Right ventricle myocardium superior (tissue), 1 donor: ENCODE measurements at regions not wholly inside any gene's neighbourhood (a gene's known extent, or its start where the extent isn't known, plus 50 kb on each side); places are given as distances from the start of the nearest gene placed in this dataset.
"Not testable (repeated sequence)": the region's sequence is repeated elsewhere in the genome, so short reads cannot be mapped to it uniquely, and the experiment has no call there.

ENCODE experiments used
- ATAC-seq: fragments of 200-7000 bp; cut with Tn5 transposase; one replicate; pipeline ENCODE4 v1.9.1; 2020; ENCODE audit warnings: mild to moderate bottlenecking; ENCODE audit not compliant: poor library complexity
- DNase-seq: peaks from one replicate; pipeline ENCODE4 v3.0.0-alpha.2; 2020
- intact Hi-C: fragments of 100-400 bp; cut with DNase I; formaldehyde crosslinking; loops from one replicate; pipeline ENCODE4 v1.11.2; 2022
- donor health status: DM: no; HTN: yes; CAD: no; lungs with severe emphysema.

DNA sequence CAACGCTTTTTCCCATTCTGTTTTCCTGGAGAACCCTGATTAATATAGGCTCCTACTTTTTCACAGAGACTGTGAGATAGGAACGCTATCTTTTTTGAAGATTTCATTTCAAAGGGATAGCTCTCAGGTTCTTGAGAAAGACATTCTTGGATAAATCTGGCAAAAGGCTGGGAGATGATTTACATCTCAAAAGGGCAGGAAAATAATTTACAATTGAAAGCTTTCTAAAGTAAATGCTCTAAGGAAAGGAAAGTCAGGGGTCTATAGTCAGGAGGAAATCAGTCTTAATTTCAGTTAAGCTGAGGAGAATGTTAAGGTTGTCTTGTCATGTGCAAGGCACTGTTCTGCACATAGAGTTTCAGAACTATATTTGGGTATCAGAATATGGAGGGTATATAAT, 278.8 kb downstream of the KIF20B start:
- ATAC-seq (no peak), DNase-seq (no peak)
- intact Hi-C loops, result no loop called here

- ATAC-seq, result no peak
Measured at GRCh38 chr10:89981891-89982290, 280.5 kb downstream of the KIF20B start.

GRCh38 chr10:89985446-89985845, 284.1 kb downstream of the KIF20B start:
- intact Hi-C loops, result no loop called here
- ATAC-seq, result no peak
- no peak for DNase-seq

More at GRCh38 chr10:89981891-89982290, 280.5 kb downstream of the KIF20B start:
- no peak for DNase-seq
- intact Hi-C loops, result no loop called here

DNA sequence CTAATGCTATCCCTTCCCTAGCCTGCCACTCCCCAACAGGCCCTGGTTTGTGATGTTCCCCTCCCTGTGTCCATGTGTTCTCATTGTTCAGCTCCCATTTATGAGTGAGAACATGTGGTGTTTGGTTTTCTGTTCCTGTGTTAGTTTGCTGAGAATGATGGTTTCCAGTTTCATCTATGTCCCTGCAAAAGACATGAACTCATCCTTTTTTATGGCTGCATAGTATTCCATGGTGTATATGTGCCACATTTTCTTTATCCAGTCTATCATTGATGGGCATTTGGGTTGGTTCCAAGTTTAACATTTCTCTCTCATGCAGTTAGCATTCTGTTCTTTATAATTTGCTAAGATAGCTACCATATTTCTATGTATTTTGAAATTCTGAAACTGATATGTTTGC, 287.0 kb downstream of the KIF20B start:
- DNase-seq, intact Hi-C loops, ATAC-seq: not testable (repeated sequence)

- no peak for DNase-seq
- intact Hi-C loops, result no loop called here
- no peak for ATAC-seq
Measured at GRCh38 chr10:89992575-89992974, 291.2 kb downstream of the KIF20B start.

GRCh38 chr10:90007226-90007625, 305.8 kb downstream of the KIF20B start:
- ATAC-seq, result no peak
- intact Hi-C loops, result no loop called here
- DNase-seq, result no peak

DNA sequence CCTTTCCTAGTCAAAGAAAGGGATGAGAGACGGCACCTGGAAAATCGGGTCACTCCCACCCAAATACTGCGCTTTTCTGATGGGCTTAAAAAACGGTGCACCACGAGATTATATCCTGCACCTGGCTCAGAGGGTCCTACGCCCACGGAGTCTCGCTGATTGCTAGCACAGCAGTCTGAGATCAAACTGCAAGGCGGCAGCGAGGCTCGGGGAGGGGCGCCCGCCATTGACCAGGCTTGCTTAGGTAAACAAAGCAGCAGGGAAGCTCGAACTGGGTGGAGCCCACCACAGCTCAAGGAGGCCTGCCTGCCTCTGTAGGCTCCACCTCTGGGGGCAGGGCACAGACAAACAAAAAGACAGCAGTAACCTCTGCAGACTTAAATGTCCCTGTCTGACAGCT, 309.9 kb downstream of the KIF20B start:
- intact Hi-C loops, ATAC-seq, DNase-seq: not testable (repeated sequence)

DNA sequence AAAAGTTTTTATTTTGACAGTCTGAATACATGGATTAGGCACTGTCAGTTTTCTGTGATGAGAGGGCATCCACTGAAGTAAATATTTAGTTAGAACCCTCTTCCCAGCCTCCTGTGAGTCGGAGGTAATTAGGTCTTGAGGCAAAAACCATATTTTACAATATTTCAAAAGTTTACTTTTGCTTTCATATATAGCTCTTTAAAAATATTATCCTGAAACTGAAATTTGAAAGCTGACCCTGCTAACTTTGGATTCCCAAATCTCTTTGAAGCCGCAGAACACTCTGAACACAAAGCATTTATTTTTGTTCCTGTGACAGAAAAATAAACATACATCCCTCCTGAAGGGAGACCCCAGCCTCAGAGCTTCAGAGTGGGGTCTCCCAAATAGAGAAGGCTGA, 317.4 kb downstream of the KIF20B start:
- DNase-seq (no peak), ATAC-seq (no peak)
- intact Hi-C loops, result no loop called here

GRCh38 chr10:90020506-90020905, 319.1 kb downstream of the KIF20B start:
- no peak for DNase-seq
- ATAC-seq, result no peak
- intact Hi-C loops, result no loop called here

DNA sequence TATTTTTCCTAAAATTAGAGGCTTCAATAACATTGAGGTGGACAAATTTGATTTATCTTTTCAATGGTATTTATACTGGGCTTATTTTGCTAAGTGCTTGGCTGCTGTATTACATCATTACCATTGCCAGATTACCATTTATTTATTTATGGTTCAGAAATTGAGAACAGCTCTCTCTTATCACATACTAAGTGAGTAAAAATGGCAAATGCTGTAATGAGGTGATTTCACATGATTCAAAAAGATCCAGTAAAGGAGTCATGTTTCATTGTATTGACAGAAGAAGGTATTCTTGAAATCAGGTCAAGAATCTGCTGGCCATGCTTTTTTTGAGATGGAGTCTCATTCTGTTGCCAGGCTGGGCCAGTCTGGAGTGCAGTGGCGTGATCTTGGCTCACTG, 322.6 kb downstream of the KIF20B start:
- DNase-seq (no peak), ATAC-seq (no peak)
- intact Hi-C loops, result no loop called here

- DNase-seq (no peak), ATAC-seq (no peak)
- intact Hi-C loops, result no loop called here
Measured at GRCh38 chr10:90028312-90028711, 326.9 kb downstream of the KIF20B start.

GRCh38 chr10:90031776-90032175, 330.4 kb downstream of the KIF20B start:
- intact Hi-C loops, result no loop called here
- DNase-seq (no peak), ATAC-seq (no peak)

- ATAC-seq, result no peak
- intact Hi-C loops, result no loop called here
- DNase-seq, result no peak
Measured at GRCh38 chr10:90032519-90032918, 331.1 kb downstream of the KIF20B start.

DNA sequence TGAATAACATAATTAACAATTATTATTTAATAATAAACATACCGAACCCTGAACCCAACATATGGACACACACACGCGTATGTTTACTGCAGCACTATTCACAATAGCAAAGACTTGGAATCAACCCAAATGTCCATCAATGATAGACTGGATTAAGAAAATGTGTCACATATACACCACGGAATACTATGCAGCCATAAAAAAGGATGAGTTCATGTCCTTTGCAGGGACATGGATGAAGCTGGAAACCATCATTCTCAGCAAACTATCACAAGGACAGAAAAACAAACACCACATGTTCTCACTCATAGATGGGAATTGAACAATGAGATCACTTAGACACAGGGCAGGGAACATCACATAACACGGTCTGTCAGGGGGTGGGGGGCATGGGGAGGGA, 333.5 kb downstream of the KIF20B start:
- DNase-seq, intact Hi-C loops, ATAC-seq: not testable (repeated sequence)

DNA sequence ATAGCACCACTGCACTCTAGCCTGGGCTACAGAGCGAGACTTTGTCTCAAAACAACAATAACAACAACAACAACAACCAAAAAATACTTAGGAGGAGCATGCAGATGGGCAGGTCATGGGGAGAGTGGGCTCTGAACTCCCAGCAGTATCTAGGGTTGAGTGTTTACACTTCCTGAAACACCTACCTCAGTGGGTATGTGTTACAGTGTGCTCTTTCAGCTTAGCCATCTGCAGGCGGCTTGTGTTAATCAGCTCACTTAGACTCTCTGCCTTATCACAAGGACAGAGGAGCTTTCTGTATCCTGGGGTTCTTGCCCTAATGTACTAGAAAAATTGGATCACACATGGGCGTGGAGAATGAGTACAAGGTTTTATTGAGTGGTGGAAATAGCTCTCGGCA, 340.2 kb downstream of the KIF20B start:
- intact Hi-C loops, result no loop called here
- no peak for ATAC-seq
- DNase-seq, result no peak

DNA sequence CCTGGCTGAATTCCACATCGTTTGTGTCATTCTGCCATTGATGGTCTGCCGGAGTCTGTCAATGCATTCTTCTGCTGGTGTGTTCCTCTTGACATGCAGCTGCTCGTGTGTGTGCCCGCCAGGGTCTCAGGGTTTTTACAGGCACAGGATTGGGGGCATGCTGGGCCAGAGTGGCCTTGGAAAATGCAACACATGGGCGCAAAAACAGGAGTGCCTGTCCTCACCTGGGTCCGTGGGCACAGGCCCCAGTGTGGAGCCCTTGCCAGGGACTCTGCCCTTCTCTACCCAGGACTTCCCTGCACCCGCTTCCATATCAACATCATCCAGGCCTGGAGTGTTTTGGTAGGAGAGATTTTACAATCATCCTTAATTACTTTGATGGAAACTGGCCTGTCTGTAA, 340.7 kb downstream of the KIF20B start:
- no peak for DNase-seq
- no peak for ATAC-seq
- intact Hi-C loops, result no loop called here

GRCh38 chr10:90047243-90047729, 345.9 kb downstream of the KIF20B start:
- DNase-seq, result no peak
- ATAC-seq, result no peak
- intact Hi-C loops, result no loop called here

DNA sequence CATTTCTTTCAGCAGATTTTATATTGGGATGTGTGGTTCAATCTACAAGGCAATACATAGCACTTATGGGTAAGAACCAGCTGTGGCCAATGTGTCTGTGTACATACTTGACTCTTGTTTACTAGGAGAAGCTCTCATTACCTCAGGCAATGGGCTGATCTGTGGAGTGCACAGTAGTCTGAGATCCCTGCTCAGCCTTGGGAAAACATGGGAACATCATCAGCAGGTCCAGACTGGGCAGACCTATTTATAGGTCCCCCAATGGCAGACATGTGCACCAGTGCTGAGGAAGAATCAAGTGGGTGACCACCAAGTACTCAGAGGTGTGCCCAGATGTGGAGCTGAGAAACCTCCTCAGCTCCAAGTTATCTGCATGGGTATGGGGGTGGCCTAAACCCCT, 349.7 kb downstream of the KIF20B start:
- ATAC-seq, result no peak
- intact Hi-C loops, result no loop called here
- no peak for DNase-seq

DNA sequence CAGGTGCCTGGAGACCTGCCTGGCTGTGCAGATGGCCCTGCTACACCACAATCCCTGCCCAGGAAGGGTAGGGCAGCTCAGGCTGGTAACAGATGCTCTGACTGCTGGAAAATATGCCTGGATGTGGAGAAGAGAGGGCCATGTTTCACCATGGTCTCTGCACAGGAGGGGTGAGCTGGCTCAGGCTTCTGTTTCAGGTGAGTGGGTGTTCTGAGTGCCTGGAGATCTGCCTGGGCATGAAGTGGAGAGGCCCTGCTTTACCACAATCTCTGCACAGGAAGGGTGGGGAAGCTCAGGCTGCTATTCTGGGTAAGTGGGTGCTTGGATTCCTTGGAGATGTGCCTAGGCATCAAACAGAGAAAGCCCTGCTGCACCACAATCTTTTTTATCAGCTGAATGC, 350.1 kb downstream of the KIF20B start:
- no peak for DNase-seq

GRCh38 chr10:90062786-90063185, 361.4 kb downstream of the KIF20B start:
- DNase-seq, result no peak
- intact Hi-C loops, result no loop called here
- ATAC-seq, result no peak

More for the DNA sequence above, 350.1 kb downstream of the KIF20B start:
- intact Hi-C loops, result no loop called here
- ATAC-seq, result no peak

GRCh38 chr10:90064295-90064694, 362.9 kb downstream of the KIF20B start:
- intact Hi-C loops, result no loop called here
- DNase-seq, result no peak
- no peak for ATAC-seq
